NCI-H146 treated with DMSO at 0.1 percent for 48 hours (cell line): ENCODE measurements at regions not wholly inside any gene's neighbourhood (a gene's known extent, or its start where the extent isn't known, plus 50 kb on each side); places are given as distances from the start of the nearest gene placed in this dataset.
"Not testable (repeated sequence)": the region's sequence is repeated elsewhere in the genome, so short reads cannot be mapped to it uniquely, and the experiment has no call there.

Source experiments
- DNase-seq: peaks from one replicate; lab custom pipeline; 2025; ENCODE audit not compliant: unreplicated experiment; lab: John Stamatoyannopoulos, UW

DNA sequence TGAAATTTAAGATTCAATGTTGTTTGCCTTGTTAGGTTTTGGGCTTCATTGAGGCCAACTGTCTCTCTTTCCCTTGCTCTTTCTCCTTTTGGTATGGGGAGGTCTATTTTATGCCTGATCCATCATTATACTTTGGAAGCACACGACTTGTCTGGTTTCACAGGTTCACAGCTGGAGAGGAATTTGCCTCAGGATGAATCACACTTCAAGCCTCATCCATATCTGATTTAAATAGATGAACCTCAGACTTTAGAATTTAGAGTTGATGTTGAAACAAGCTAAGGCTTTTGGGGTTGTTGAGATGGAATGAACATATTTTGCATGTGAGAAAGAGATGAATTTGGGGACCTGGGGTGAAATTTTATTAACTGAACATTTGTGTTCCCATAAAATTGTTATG lies 150.5 kb upstream of the IGFBP3 start:
- no peak for DNase-seq

- DNase-seq = no peak
These were observed 150.0 kb upstream of the IGFBP3 start for GRCh38 chr7:46071076-46071475.

GRCh38 chr7:46068159-46068558 lies 147.1 kb upstream of the IGFBP3 start:
- no peak for DNase-seq

DNA sequence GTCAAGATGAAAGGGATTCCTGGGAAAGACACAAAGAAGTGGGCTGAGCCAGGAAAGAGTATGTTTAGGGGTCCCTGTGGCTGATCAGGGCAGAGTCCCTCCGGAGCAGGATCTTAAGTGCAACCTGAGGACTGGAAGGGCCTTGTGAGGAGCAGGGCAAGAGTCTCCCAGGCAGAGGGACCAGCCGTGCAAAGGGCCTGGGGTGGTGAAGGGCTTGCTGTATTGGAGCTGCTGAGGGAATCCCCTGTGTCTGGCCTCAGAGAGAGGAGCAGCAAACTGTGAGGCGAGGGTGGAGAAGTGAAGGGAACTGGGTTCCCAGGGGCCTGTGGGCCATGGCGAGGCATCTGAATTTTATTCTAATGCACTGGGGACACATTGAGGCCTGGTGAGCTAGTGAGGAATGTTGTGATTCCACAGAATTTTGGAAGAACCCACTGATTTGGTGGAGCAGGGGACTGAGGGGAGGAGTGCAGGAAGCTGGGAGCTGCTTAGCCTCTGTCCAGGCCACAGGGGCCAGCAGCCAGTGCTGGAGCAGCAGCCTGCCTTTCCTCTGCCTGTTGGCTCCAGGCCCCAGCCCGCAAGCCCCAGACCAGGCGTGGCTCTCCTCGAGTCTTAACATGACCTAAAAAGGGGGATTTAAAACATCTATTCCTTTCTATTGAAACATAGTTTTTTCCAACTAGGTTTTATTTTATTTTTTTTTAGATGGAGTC lies 138.4 kb upstream of the IGFBP3 start:
- no peak for DNase-seq

- no peak for DNase-seq
These were observed 137.2 kb upstream of the IGFBP3 start for GRCh38 chr7:46058086-46058823.

DNA sequence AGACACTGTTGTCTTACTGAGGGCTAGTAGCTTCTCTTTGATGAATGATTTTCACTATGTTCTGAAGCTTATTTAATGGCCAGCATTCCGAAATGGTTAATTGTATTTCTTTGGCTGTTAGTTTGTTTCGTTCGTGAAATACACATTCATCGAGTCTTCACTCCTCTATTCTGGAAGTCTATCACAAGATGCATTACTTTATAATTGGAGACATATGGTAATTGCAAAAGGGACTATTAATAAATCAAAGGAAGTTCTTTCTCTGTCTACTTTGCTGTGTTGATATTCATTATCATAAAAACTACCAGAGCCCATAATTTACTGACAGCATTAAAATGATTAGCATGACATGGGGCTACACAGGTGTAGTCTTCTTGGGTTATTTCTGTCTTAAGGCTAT lies 133.8 kb upstream of the IGFBP3 start:
- DNase-seq = no peak

DNA sequence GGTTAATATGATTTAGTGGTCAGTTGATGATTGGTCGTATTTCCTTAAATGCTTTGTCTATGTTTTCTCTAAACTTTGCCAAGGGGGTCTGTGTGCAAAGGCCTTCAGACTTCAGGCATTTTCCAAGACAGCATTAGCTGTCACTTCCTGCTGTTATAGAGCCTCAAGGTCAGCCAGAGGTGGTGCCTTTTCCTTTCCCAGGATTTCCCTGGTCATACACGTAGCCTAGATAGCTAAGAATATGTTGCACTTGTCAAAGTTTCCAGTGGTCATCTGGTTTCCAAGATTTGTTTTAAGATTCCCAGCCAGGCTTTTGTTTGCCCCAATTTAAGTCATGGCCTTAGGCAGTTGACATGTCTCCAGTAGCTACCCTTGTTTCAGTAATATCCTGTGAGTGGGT lies 133.2 kb upstream of the IGFBP3 start:
- DNase-seq = no peak

- no peak for DNase-seq
These were observed 126.5 kb upstream of the IGFBP3 start for GRCh38 chr7:46047581-46047980.

GRCh38 chr7:46043338-46043737 lies 122.3 kb upstream of the IGFBP3 start:
- DNase-seq = not testable (repeated sequence)

DNA sequence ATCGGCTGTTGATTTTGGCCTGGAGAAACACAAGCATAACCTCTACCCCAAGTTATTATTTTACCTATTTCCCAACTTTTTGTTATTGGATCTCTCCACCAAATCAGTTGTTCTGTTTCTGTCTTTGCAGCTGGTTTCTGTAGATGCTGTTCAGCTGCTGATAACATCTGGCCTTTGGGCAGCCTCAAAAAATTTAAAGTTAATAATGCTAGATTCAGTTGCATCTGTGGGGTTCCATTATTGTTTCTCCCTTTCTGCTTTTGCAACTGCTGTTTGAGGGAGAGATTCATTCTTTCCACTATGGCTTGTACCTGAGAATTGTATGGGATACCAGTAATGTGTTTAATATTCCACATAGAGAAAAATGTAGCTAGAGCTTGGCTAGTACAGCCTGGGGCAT lies 118.7 kb upstream of the IGFBP3 start:
- DNase-seq = not testable (repeated sequence)

GRCh38 chr7:46035166-46035565 lies 114.1 kb upstream of the IGFBP3 start:
- DNase-seq = no peak

DNA sequence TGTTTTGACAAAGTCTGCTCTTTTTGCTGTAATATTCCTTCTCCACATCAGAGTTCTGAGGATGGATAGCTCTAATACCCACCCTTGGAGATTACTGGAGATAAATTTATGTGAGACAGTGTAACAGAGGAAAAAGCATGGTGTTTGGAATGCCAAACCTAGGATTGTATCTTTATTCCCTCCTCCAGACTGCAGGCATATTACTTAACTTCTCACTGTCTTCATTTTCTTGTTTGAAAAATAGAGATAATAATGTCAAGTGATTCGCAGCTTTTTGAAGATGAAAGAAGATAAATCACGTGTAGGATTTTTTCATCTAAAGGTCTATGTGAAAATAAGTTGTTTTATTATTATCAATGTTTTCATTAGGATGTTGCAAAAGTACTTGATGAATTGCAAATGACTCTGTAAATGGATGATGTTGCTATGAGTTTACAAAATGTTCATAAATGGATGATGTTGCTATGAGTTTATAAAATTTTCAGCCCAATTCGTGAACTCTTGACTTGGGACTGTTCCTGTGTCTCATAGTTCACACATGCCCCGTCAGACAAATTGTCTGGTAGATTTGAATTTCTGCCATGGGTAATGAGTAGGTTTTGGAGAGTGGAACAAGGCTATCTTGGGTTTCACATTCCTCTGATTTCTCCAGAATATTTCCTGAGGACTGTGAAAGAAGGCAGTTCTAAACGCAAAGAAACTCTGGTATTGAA lies 113.1 kb upstream of the IGFBP3 start:
- DNase-seq = no peak

DNA sequence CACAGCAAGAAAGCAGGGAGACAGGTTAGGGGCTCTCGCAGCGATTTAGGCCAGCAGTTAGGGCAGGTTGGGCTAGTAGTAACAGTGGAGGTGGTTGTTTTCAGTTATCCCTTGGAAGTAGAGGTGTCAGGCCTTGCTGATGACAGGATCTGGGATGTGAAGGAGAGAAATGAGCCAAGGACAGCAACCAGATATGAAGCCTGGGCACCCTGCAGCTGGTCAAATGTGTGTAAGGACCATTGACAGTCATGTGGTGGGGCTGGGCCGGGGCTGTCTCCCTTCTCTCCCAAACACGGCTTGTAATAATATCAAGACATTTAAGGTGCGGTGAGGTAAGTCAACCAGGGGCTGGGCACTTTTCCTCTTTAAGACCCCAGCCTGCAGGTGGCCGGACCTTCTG lies 112.5 kb upstream of the IGFBP3 start:
- DNase-seq = no peak

- DNase-seq = no peak
These were observed 111.9 kb upstream of the IGFBP3 start for GRCh38 chr7:46032942-46033341.

DNA sequence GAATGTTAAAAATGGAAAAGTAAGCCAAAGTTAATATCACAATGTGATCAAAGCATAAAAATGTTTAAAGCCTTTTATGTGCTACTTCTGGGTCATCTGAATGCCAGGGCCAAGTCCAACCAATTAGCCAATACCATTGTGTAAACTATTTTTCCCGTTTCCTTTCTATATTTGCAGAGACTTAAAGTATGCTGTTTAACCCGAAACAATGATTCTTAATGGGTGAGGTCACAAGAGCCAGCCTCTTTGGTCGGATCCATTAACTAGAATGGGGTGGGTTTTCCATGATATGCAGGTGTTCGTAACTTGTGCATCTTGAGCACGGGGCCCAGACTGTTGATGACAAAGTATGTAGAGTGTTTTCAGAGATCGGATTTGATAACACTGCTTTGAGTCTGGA lies 111.3 kb upstream of the IGFBP3 start:
- no peak for DNase-seq

DNA sequence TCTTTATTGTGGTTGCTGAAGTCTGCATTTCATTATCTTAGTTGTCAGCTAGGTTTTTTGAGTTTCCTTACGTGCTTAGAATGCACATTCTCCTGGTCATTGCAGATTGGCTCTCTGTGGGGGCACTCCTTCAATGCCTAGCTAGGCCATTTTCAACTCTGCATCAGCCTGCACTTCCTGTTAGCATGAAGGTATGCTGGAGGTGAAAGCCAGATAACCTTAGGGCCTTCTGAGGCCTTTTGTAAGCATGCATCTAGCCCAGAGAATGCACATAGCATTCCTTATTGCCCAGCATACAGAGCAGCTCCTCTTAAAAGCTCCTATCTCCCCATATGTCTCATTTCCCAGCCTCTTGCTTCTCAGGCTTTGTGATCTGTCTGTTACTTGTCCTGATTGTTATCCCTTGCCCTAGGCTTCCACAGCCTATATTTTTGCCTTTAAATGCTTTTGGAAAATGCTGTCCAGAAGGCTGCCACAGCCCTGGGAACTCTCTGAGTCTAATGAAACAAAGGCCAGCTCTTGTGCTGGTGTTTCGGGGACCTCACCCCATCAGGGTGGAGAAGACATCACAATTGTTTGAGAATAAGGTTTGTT lies 108.1 kb upstream of the IGFBP3 start:
- DNase-seq = no peak

DNA sequence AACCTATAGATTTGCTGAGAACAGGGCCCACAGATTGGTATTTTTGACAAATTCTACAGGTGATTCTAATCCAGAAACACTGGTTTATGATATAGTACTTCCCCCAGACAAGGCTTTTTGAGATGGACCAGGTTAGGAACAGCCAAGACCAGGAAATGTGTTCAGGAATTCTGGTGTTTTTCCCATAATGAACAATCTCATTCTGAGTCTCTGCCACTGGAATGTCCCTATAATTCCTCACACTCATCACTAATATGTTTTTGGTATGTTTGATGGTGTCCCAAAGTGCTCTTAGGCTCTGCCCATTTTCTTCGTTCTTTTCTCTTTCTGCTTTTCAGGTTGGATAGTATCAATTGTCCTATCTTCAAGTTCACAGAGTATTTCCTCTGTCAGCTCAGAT lies 107.2 kb upstream of the IGFBP3 start:
- no peak for DNase-seq

DNA sequence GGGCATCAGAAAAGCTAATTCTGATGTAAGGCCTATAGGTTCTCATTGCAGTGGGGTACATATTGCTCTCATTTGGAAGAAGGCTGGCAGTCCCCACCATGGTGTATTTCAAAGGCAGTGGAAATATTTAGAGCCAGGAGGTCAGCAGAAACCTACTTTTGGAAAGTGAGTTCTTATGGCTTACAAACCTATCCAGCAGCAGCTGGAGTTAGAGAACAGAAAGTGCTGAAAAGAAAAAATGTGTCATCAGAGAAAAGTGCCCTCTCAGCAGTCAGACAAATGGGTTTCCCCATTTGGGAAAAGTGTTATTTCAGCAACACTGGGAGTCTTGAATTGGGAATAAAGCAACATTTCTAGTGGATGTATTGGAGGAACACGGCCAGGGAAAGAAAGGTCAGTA lies 105.7 kb upstream of the IGFBP3 start:
- no peak for DNase-seq

DNA sequence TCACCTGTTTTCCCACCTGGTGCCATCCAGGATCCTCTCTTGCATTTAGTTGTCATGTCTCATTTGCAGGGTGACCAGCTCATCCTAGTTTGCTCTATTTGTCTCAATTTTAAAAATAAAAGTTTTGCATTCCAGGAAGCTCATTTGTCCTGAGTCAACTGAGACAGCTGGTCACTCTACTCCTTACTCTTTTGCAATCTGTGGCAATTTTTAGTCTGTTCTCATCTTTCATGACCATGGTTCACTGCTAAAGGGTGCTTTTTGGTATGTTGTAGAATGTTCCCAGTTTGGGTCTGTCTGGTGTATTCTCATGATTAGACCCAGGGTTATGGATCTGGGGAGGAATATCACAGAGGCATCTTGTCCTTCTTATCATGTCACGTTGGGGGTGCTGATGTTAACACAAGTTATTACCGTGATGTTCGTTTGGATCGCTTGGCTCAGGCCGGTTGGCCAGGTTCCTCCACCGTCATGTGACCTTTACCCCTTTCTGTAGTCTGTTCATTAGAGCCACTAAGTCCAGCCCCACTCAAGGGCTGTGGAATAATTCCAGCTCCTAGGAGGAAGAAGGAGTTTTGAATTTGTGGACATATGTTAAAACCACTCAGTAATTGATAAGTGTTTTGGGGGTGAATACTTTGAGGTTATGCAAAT lies 103.3 kb upstream of the IGFBP3 start:
- DNase-seq = no peak

DNA sequence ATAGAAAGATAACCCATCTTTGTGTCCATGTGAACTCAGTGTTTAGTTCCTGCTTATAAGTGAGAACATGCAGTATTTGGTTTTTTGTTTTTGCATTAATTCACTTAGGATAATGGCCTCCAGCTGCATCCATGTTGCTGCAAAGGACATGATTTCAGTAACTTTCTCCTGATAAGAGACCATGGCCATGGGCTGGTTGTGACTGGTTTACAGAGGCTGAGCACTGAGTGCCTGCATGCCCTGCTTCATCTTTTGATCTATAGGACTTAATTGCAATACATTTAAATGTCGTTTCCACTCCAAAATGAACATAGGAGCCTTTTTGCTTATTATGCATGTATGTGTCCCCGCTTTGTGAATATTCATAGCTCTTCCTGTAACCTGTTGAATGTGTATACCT lies 101.3 kb upstream of the IGFBP3 start:
- no peak for DNase-seq
